22Rv1 (cell line): ENCODE measurements at regions not wholly inside any gene's neighbourhood (a gene's known extent, or its start where the extent isn't known, plus 50 kb on each side); places are given as distances from the start of the nearest gene placed in this dataset.

Experiments
- ZFX ChIP-seq: fragments of 450-650 bp; IDR thresholded peaks from 2 replicates; pipeline ENCODE4 v1.6.1; 2017; ENCODE audit warnings: antibody characterized with exemption, borderline replicate concordance
- TF ChIP-seq, protein P1 (sequence below): fragments of 450-650 bp; IDR thresholded peaks from 2 replicates; pipeline ENCODE4 v1.5.1; 2017; ENCODE audit warnings: mild to moderate bottlenecking

DNA sequence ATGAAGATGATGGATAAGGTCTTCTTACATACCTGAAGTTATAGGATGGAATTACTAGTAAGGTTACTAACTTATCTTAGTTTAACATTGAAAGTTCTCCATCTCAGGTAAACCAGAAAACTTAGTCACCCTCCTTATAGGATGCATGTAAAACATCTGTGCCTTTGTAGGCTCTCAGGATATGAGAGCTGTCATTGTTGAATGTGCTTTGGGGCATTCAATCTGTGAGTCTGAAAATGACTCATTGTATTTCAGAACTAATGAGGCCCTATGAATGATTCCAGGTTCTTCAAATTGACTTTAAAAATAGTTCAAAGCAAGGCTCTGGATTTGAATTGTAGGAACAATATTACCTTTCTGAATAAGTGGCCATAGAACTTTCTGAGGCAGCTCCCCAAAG lies 237.7 kb upstream of the AZI2 start:
- TF ChIP-seq, protein P1, sequence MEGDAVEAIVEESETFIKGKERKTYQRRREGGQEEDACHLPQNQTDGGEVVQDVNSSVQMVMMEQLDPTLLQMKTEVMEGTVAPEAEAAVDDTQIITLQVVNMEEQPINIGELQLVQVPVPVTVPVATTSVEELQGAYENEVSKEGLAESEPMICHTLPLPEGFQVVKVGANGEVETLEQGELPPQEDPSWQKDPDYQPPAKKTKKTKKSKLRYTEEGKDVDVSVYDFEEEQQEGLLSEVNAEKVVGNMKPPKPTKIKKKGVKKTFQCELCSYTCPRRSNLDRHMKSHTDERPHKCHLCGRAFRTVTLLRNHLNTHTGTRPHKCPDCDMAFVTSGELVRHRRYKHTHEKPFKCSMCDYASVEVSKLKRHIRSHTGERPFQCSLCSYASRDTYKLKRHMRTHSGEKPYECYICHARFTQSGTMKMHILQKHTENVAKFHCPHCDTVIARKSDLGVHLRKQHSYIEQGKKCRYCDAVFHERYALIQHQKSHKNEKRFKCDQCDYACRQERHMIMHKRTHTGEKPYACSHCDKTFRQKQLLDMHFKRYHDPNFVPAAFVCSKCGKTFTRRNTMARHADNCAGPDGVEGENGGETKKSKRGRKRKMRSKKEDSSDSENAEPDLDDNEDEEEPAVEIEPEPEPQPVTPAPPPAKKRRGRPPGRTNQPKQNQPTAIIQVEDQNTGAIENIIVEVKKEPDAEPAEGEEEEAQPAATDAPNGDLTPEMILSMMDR: no peak
- no peak for TF ChIP-seq ZFX
